WTC11 (cell line): ENCODE measurements at regions not wholly inside any gene's neighbourhood (a gene's known extent, or its start where the extent isn't known, plus 50 kb on each side); places are given as distances from the start of the nearest gene placed in this dataset.

Experiments
- MXD4 ChIP-seq: fragments of 250-450 bp; sonication (Bioruptor Pico); IDR thresholded peaks from 2 replicates; pipeline ENCODE4 v1.8.0; 2021; ENCODE audit warnings: mild to moderate bottlenecking, moderate library complexity, borderline replicate concordance
- NR3C1 ChIP-seq: sonication (generic); formaldehyde crosslinking; conservative IDR thresholded peaks from 2 replicates; pipeline ENCODE4 v1.8.1; 2023; ENCODE audit warnings: low read depth, mild to moderate bottlenecking, missing genetic modification reagents
- SP1 ChIP-seq: sonication (generic); formaldehyde crosslinking; conservative IDR thresholded peaks from 2 replicates; pipeline ENCODE4 v1.8.1; 2022; ENCODE audit warnings: missing genetic modification reagents
- TF ChIP-seq, protein P1 (sequence below): sonication (generic); formaldehyde crosslinking; IDR thresholded peaks from 2 replicates; pipeline ENCODE4 v1.8.0; 2022; ENCODE audit warnings: mild to moderate bottlenecking, missing genetic modification reagents

DNA sequence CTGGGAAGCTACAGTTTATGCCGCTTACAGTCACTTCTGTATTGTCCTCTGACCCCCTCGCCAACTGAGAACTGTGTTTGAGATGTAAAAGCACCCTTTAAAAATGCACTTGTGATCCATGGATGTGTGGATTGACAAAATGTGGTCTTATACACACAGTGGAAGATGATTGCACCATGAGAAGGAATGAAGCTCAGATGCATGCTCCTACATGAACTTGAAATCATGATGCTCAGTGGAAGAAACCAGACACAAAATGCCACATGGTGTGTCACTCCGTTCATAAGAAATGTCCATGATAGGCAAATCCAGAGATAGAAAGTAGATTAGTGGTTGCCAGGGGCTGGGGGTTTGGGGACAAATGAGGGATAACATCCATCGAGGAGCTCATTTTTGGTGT, 58.0 kb downstream of the PITPNM2 start:
- TF ChIP-seq, protein P1, sequence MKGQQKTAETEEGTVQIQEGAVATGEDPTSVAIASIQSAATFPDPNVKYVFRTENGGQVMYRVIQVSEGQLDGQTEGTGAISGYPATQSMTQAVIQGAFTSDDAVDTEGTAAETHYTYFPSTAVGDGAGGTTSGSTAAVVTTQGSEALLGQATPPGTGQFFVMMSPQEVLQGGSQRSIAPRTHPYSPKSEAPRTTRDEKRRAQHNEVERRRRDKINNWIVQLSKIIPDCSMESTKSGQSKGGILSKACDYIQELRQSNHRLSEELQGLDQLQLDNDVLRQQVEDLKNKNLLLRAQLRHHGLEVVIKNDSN (CRISPR knock-in tag): no peak
- no peak for TF ChIP-seq SP1 (CRISPR knock-in tag)
- no peak for TF ChIP-seq NR3C1 (CRISPR knock-in tag)
- no peak for TF ChIP-seq MXD4
